Activated T-helper 2 cell treated with anti-CD3 and anti-CD28 coated beads, Interferon-gamma antibody, Interleukin-2, Interleukin-4, amounts not matched to agents 10 μg/mL and 5 μg/mL and 100 μg/mL, durations not matched to agents 14 hours and 24 hours and 36 hours (primary cell): ENCODE measurements at regions not wholly inside any gene's neighbourhood (a gene's known extent, or its start where the extent isn't known, plus 50 kb on each side); places are given as distances from the start of the nearest gene placed in this dataset.

Source experiments
- DNase-seq: peaks from one replicate; pipeline ENCODE4 v3.0.0; 2021; ENCODE audit warnings: low spot score
- H3K27ac Mint-ChIP-seq: one replicate; pipeline ENCODE4 v1.8.0; 2021; ENCODE audit warnings: mixed read lengths
- H3K27me3 Mint-ChIP-seq: one replicate; pipeline ENCODE4 v1.8.0; 2021; ENCODE audit warnings: low read depth, mixed read lengths
- H3K36me3 Mint-ChIP-seq: one replicate; pipeline ENCODE4 v1.8.0; 2021; ENCODE audit warnings: low read depth, mixed read lengths
- H3K4me1 Mint-ChIP-seq: one replicate; pipeline ENCODE4 v1.8.0; 2021; ENCODE audit warnings: low read depth, mixed read lengths
- H3K4me3 Mint-ChIP-seq: one replicate; pipeline ENCODE4 v1.8.0; 2021; ENCODE audit warnings: low read depth, mild to moderate bottlenecking, moderate library complexity, mixed read lengths
- H3K9me3 Mint-ChIP-seq: one replicate; pipeline ENCODE4 v1.8.0; 2021; ENCODE audit warnings: mixed read lengths
- intact Hi-C: fragments of 100-400 bp; cut with micrococcal nuclease; formaldehyde crosslinking; loops from one replicate; pipeline ENCODE4 v1.15.1; 2023

GRCh38 chr2:83459456-83459855 is 999.6 kb downstream of the SUCLG1 start:
- H3K36me3 Mint-ChIP-seq = no peaks in the 10 kb centered on the region

GRCh38 chr2:83435989-83436388 is 1023.1 kb downstream of the SUCLG1 start:
- Mint-ChIP-seq H3K36me3 (no peaks in the 10 kb centered on the region), H3K4me3 (no peak overlapping the region), H3K4me1 (no peaks in the 10 kb centered on the region), H3K9me3 (peaks cover 15% of the 10 kb centered on the region), H3K27ac (no peak overlapping the region), H3K27me3 (no peaks in the 10 kb centered on the region)
- DNase-seq = no peak
- intact Hi-C loops = no loop called here

More at GRCh38 chr2:83459456-83459855, 999.6 kb downstream of the SUCLG1 start:
- no peak for DNase-seq
- Mint-ChIP-seq H3K27me3 (no peaks in the 10 kb centered on the region), H3K9me3 (peaks cover 12% of the 10 kb centered on the region), H3K27ac (no peak overlapping the region), H3K4me3 (no peak overlapping the region), H3K4me1 (no peaks in the 10 kb centered on the region)
- intact Hi-C loops = no loop called here

GRCh38 chr2:83420993-83421392 is 1038.1 kb downstream of the SUCLG1 start:
- H3K9me3 Mint-ChIP-seq = peaks cover 53% of the 10 kb centered on the region
- no peaks in the 10 kb centered on the region for H3K27me3 Mint-ChIP-seq
- intact Hi-C loops = no loop called here
- no peaks in the 10 kb centered on the region for H3K36me3 Mint-ChIP-seq
- H3K4me1 Mint-ChIP-seq = no peaks in the 10 kb centered on the region
- H3K27ac Mint-ChIP-seq = no peak overlapping the region
- no peak for DNase-seq
- H3K4me3 Mint-ChIP-seq = no peak overlapping the region

GRCh38 chr2:83394134-83394904 is 1064.8 kb downstream of the SUCLG1 start:
- Mint-ChIP-seq H3K4me1 (no peaks in the 10 kb centered on the region), H3K27ac (no peak overlapping the region), H3K36me3 (no peaks in the 10 kb centered on the region), H3K27me3 (no peaks in the 10 kb centered on the region), H3K9me3 (peaks cover 20% of the 10 kb centered on the region), H3K4me3 (no peak overlapping the region)
- no peak for DNase-seq
- intact Hi-C loops = no loop called here

- Mint-ChIP-seq H3K4me1 (no peaks in the 10 kb centered on the region), H3K27ac (no peak overlapping the region), H3K4me3 (no peak overlapping the region), H3K9me3 (peaks cover 15% of the 10 kb centered on the region), H3K36me3 (no peaks in the 10 kb centered on the region), H3K27me3 (no peaks in the 10 kb centered on the region)
- intact Hi-C loops = no loop called here
- DNase-seq = no peak
Observed at GRCh38 chr2:83388804-83389203, 1070.3 kb downstream of the SUCLG1 start.

GRCh38 chr2:83386549-83386948 is 1072.5 kb downstream of the SUCLG1 start:
- Mint-ChIP-seq H3K36me3 (no peaks in the 10 kb centered on the region), H3K9me3 (peaks cover 19% of the 10 kb centered on the region), H3K4me3 (no peak overlapping the region), H3K27me3 (no peaks in the 10 kb centered on the region), H3K27ac (no peak overlapping the region), H3K4me1 (no peaks in the 10 kb centered on the region)
- no peak for DNase-seq
- intact Hi-C loops = no loop called here

GRCh38 chr2:83378921-83379320 is 1080.2 kb downstream of the SUCLG1 start:
- no peaks in the 10 kb centered on the region for H3K36me3 Mint-ChIP-seq
- intact Hi-C loops = no loop called here
- H3K4me3 Mint-ChIP-seq = no peak overlapping the region
- no peaks in the 10 kb centered on the region for H3K4me1 Mint-ChIP-seq
- peaks cover 18% of the 10 kb centered on the region for H3K9me3 Mint-ChIP-seq
- no peak for DNase-seq
- H3K27me3 Mint-ChIP-seq = no peaks in the 10 kb centered on the region
- no peak overlapping the region for H3K27ac Mint-ChIP-seq

GRCh38 chr2:83376731-83377130 is 1082.3 kb downstream of the SUCLG1 start:
- Mint-ChIP-seq H3K36me3 (no peaks in the 10 kb centered on the region), H3K4me1 (no peaks in the 10 kb centered on the region), H3K27ac (no peak overlapping the region), H3K4me3 (no peak overlapping the region), H3K9me3 (peaks cover 19% of the 10 kb centered on the region), H3K27me3 (no peaks in the 10 kb centered on the region)
- intact Hi-C loops = no loop called here
- DNase-seq = no peak

- Mint-ChIP-seq H3K27ac (no peak overlapping the region), H3K36me3 (no peaks in the 10 kb centered on the region), H3K4me1 (no peaks in the 10 kb centered on the region), H3K9me3 (peaks cover 13% of the 10 kb centered on the region), H3K27me3 (no peaks in the 10 kb centered on the region), H3K4me3 (no peak overlapping the region)
- no peak for DNase-seq
- intact Hi-C loops = no loop called here
Observed at GRCh38 chr2:83370419-83370762, 1088.7 kb downstream of the SUCLG1 start.

- DNase-seq = no peak
- Mint-ChIP-seq H3K4me3 (no peak overlapping the region), H3K36me3 (no peaks in the 10 kb centered on the region), H3K27ac (no peak overlapping the region), H3K4me1 (no peaks in the 10 kb centered on the region), H3K27me3 (no peaks in the 10 kb centered on the region), H3K9me3 (peaks cover 16% of the 10 kb centered on the region)
- intact Hi-C loops = no loop called here
Observed at GRCh38 chr2:83369601-83370418, 1089.3 kb downstream of the SUCLG1 start.

- Mint-ChIP-seq H3K9me3 (peaks cover 16% of the 10 kb centered on the region), H3K27me3 (no peaks in the 10 kb centered on the region), H3K36me3 (no peaks in the 10 kb centered on the region), H3K4me1 (no peaks in the 10 kb centered on the region), H3K4me3 (no peak overlapping the region), H3K27ac (no peak overlapping the region)
- intact Hi-C loops = no loop called here
- no peak for DNase-seq
Observed at GRCh38 chr2:83368916-83369315, 1090.2 kb downstream of the SUCLG1 start.

- Mint-ChIP-seq H3K36me3 (no peaks in the 10 kb centered on the region), H3K27ac (no peak overlapping the region)
- intact Hi-C loops = no loop called here
Observed at GRCh38 chr2:83368461-83368860, 1090.6 kb downstream of the SUCLG1 start.

GRCh38 chr2:83365476-83365875 is 1093.6 kb downstream of the SUCLG1 start:
- Mint-ChIP-seq H3K36me3 (no peaks in the 10 kb centered on the region), H3K4me1 (no peaks in the 10 kb centered on the region)
- intact Hi-C loops = no loop called here

More at GRCh38 chr2:83368461-83368860, 1090.6 kb downstream of the SUCLG1 start:
- no peak for DNase-seq
- no peaks in the 10 kb centered on the region for H3K4me1 Mint-ChIP-seq
- no peak overlapping the region for H3K4me3 Mint-ChIP-seq
- H3K27me3 Mint-ChIP-seq = no peaks in the 10 kb centered on the region
- H3K9me3 Mint-ChIP-seq = peaks cover 14% of the 10 kb centered on the region

More at GRCh38 chr2:83365476-83365875, 1093.6 kb downstream of the SUCLG1 start:
- Mint-ChIP-seq H3K27ac (no peak overlapping the region), H3K9me3 (peaks cover 17% of the 10 kb centered on the region), H3K4me3 (no peak overlapping the region), H3K27me3 (no peaks in the 10 kb centered on the region)
- no peak for DNase-seq
